Activated T-helper 1 cell treated with Interleukin-2 at 50 U/mL for 16 hours (primary cell): ENCODE measurements at regions not wholly inside any gene's neighbourhood (a gene's known extent, or its start where the extent isn't known, plus 50 kb on each side); places are given as distances from the start of the nearest gene placed in this dataset.

Experiments used
- DNase-seq: peaks from one replicate; pipeline ENCODE4 v3.0.0-alpha.2; 2020; ENCODE audit warnings: low read depth

- no peak for DNase-seq
Observed at GRCh38 chr9:126089789-126090188, 236.8 kb upstream of the MVB12B start.

- DNase-seq: no peak
Observed at GRCh38 chr9:126093771-126094170, 232.9 kb upstream of the MVB12B start.

GRCh38 chr9:126095546-126096190, 231.0 kb upstream of the MVB12B start:
- no peak for DNase-seq

- no peak for DNase-seq
Observed at GRCh38 chr9:126096340-126096739, 230.3 kb upstream of the MVB12B start.

GRCh38 chr9:126097679-126098078, 228.9 kb upstream of the MVB12B start:
- DNase-seq: no peak

GRCh38 chr9:126106404-126106803, 220.2 kb upstream of the MVB12B start:
- DNase-seq: no peak

GRCh38 chr9:126107693-126108092, 218.9 kb upstream of the MVB12B start:
- no peak for DNase-seq

- DNase-seq: no peak
Observed at GRCh38 chr9:126108240-126108639, 218.4 kb upstream of the MVB12B start.

GRCh38 chr9:126109575-126109974, 217.1 kb upstream of the MVB12B start:
- DNase-seq: no peak

GRCh38 chr9:126111556-126111955, 215.1 kb upstream of the MVB12B start:
- no peak for DNase-seq

GRCh38 chr9:126112135-126112720, 214.4 kb upstream of the MVB12B start:
- DNase-seq: no peak

GRCh38 chr9:126113176-126113575, 213.5 kb upstream of the MVB12B start:
- no peak for DNase-seq

- no peak for DNase-seq
Observed at GRCh38 chr9:126113756-126114408, 212.7 kb upstream of the MVB12B start.

- DNase-seq: no peak
Observed at GRCh38 chr9:126114409-126114760, 212.2 kb upstream of the MVB12B start.

- no peak for DNase-seq
Observed at GRCh38 chr9:126114850-126115460, 211.7 kb upstream of the MVB12B start.

- DNase-seq: no peak
Observed at GRCh38 chr9:126116351-126117157, 210.1 kb upstream of the MVB12B start.

- no peak for DNase-seq
Observed at GRCh38 chr9:126117158-126117425, 209.5 kb upstream of the MVB12B start.

GRCh38 chr9:126117631-126118030, 209.0 kb upstream of the MVB12B start:
- DNase-seq: no peak

- DNase-seq: no peak
Observed at GRCh38 chr9:126119731-126120130, 206.9 kb upstream of the MVB12B start.

GRCh38 chr9:126122901-126123616, 203.6 kb upstream of the MVB12B start:
- no peak for DNase-seq

GRCh38 chr9:126123927-126124326, 202.7 kb upstream of the MVB12B start:
- DNase-seq: no peak

GRCh38 chr9:126125177-126125576, 201.5 kb upstream of the MVB12B start:
- no peak for DNase-seq
